Effector CD8-positive, alpha-beta T cell (primary cell): ENCODE measurements at regions not wholly inside any gene's neighbourhood (a gene's known extent, or its start where the extent isn't known, plus 50 kb on each side); places are given as distances from the start of the nearest gene placed in this dataset.
"Not testable (repeated sequence)": the region's sequence is repeated elsewhere in the genome, so short reads cannot be mapped to it uniquely, and the experiment has no call there.

Experiments
- DNase-seq: peaks from one replicate; lab custom pipeline; 2025; lab: John Stamatoyannopoulos, UW

- DNase-seq, result no peak
Observed at GRCh38 chr13:74574964-74575728, 440.9 kb upstream of the KLF12 start.

GRCh38 chr13:74573654-74574053, 439.4 kb upstream of the KLF12 start:
- DNase-seq, result no peak

- no peak for DNase-seq
Observed at GRCh38 chr13:74571811-74572210, 437.6 kb upstream of the KLF12 start.

- DNase-seq, result no peak
Observed at GRCh38 chr13:74570834-74571233, 436.6 kb upstream of the KLF12 start.

- DNase-seq, result no peak
Observed at GRCh38 chr13:74570046-74570445, 435.8 kb upstream of the KLF12 start.

GRCh38 chr13:74569251-74569650, 435.0 kb upstream of the KLF12 start:
- no peak for DNase-seq

GRCh38 chr13:74567485-74567884, 433.3 kb upstream of the KLF12 start:
- DNase-seq, result no peak

GRCh38 chr13:74562381-74562780, 428.2 kb upstream of the KLF12 start:
- no peak for DNase-seq

- no peak for DNase-seq
Observed at GRCh38 chr13:74561155-74561554, 427.0 kb upstream of the KLF12 start.

GRCh38 chr13:74560325-74560724, 426.1 kb upstream of the KLF12 start:
- no peak for DNase-seq

- DNase-seq, result no peak
Observed at GRCh38 chr13:74557870-74558269, 423.7 kb upstream of the KLF12 start.

- no peak for DNase-seq
Observed at GRCh38 chr13:74555651-74556420, 421.6 kb upstream of the KLF12 start.

GRCh38 chr13:74555276-74555625, 421.0 kb upstream of the KLF12 start:
- DNase-seq, result no peak

GRCh38 chr13:74554569-74555275, 420.5 kb upstream of the KLF12 start:
- no peak for DNase-seq

GRCh38 chr13:74550039-74550438, 415.8 kb upstream of the KLF12 start:
- DNase-seq, result no peak

GRCh38 chr13:74536649-74537048, 402.4 kb upstream of the KLF12 start:
- DNase-seq, result not testable (repeated sequence)

- no peak for DNase-seq
Observed at GRCh38 chr13:74533226-74533625, 399.0 kb upstream of the KLF12 start.

- no peak for DNase-seq
Observed at GRCh38 chr13:74530011-74530410, 395.8 kb upstream of the KLF12 start.

- DNase-seq, result no peak
Observed at GRCh38 chr13:74528734-74529513, 394.7 kb upstream of the KLF12 start.

GRCh38 chr13:74523057-74523456, 388.9 kb upstream of the KLF12 start:
- no peak for DNase-seq

- no peak for DNase-seq
Observed at GRCh38 chr13:74511523-74511922, 377.3 kb upstream of the KLF12 start.

GRCh38 chr13:74487091-74487722, 353.0 kb upstream of the KLF12 start:
- no peak for DNase-seq
